Thoracic aorta (tissue), 2 donors: ENCODE measurements at regions not wholly inside any gene's neighbourhood (a gene's known extent, or its start where the extent isn't known, plus 50 kb on each side); places are given as distances from the start of the nearest gene placed in this dataset.
A peak's percentile ranks its signal among the peaks of the same experiment; 100 is the strongest.

Experiments used
- ATAC-seq: fragments of 150-250 bp; one replicate; pipeline ENCODE4 v1.8.0; 2017; ENCODE audit warnings: low read depth; ENCODE audit not compliant: insufficient number of reproducible peaks, low FRiP score
- DNase-seq: peaks from one replicate; pipeline ENCODE4 v3.0.0-alpha.2; 2020; ENCODE audit warnings: low spot score
- H3K27ac ChIP-seq, 2 donors: fragments of 200-600 bp; sonication (generic); 1 replicate in 1 of 2; 2 replicates in 1 of 2; pipeline ENCODE4 v1.5.1; 2016; ENCODE audit warnings: mild to moderate bottlenecking in 2 of 2, moderate library complexity in 2 of 2
- H3K27me3 ChIP-seq: fragments of 200-600 bp; sonication (generic); replicated peaks from 2 replicates; pipeline ENCODE4 v1.6.0; 2016; ENCODE audit warnings: mild to moderate bottlenecking; ENCODE audit not compliant: insufficient read depth
- H3K36me3 ChIP-seq: fragments of 200-600 bp; sonication (generic); one replicate; pipeline ENCODE4 v1.5.1; 2016
- H3K4me1 ChIP-seq, 2 donors: fragments of 200-600 bp; sonication (generic); 1 replicate in 1 of 2; 2 replicates in 1 of 2; pipeline versions ENCODE4 v1.5.1 to v1.6.0; 2016; ENCODE audit warnings: low read depth in 2 of 2, mild to moderate bottlenecking in 1 of 2; ENCODE audit not compliant: control insufficient read depth in 1 of 2
- H3K4me3 ChIP-seq: fragments of 200-600 bp; sonication (generic); 2 replicates; pipeline ENCODE4 v1.5.1; 2016; ENCODE audit warnings: mild to moderate bottlenecking
- H3K9me3 ChIP-seq: fragments of 200-600 bp; sonication (generic); 2 replicates; pipeline ENCODE4 v1.5.1; 2016
- CTCF ChIP-seq: fragments of 200-600 bp; sonication (generic); IDR thresholded peaks from one replicate; pipeline ENCODE4 v1.5.1; 2019; ENCODE audit warnings: antibody characterized with exemption

DNA sequence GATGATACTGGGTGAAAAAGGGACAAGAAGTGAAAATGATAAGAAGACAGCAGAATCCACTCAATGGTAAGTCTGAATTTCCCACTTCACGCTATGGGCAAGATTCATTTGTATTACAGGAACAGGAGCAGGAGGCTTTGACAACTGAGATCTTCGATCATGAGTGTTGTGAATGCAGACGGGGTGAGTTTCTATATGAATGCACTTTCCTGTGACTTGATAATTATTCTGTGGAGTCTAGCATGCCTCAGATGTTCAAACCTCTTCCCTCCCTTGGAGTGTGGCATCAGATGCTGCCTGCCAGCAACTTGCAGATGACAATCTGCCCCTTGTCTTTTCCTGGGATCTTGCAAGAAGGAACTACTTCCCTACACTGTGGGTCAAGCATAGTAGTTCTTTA lies 225.4 kb downstream of the HLX start:
- no peak overlapping the region for H3K27ac ChIP-seq
- TF ChIP-seq CTCF = no peak
- H3K9me3 ChIP-seq = no peaks in the 10 kb centered on the region
- ATAC-seq (no peak), DNase-seq (no peak)
- H3K4me3 ChIP-seq = no peak overlapping the region
- H3K36me3 ChIP-seq = no peaks in the 10 kb centered on the region
- H3K4me1 ChIP-seq = peaks cover 3 to 5% of the 10 kb centered on the region in 2 donors
- H3K27me3 ChIP-seq = no peaks in the 10 kb centered on the region

DNA sequence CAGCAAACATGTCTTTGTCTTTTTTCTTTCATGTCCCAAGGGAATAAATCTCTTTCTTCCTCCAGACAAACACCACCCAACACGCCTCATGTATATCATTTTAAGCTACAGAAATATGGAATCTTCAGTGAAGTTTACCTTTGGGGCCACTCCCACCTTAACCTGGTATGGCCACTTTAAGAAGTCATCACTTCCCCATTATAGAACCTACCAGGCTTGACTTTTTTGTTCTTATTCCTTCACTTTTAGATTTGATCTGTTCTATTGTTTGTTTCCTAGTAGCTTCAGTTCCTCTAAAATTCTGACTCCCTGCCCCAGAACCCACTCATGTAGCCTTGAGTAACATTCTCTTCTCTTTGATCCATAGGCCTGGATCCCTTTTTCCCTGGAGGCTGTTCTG lies 226.3 kb downstream of the HLX start:
- no peak for TF ChIP-seq CTCF
- Histone ChIP-seq H3K4me1 (peaks cover 0 to 5% of the 10 kb centered on the region in 2 donors), H3K4me3 (no peak overlapping the region), H3K9me3 (no peaks in the 10 kb centered on the region), H3K27ac (no peak overlapping the region), H3K36me3 (no peaks in the 10 kb centered on the region), H3K27me3 (no peaks in the 10 kb centered on the region)
- DNase-seq (no peak), ATAC-seq (no peak)

DNA sequence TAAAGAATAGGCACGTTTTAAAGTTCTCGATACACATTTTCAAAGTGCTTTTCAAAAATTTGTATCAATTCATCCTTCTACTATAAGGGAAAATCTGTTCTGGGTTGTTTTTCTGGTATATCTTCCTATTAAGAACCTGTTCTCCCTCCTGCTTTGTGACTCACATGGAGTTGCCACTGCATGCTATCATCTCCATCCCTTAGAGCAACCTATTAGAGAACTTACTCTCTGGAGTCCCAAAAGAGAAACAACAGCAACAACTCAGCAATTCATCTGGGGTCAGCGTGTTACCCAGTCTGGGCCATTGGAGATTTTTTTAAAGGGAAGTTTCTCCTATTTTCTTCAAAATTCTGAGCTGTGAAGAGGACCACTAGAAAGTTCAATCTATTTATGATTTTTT lies 227.4 kb downstream of the HLX start:
- Histone ChIP-seq H3K27ac (no peak overlapping the region), H3K9me3 (no peaks in the 10 kb centered on the region), H3K27me3 (no peaks in the 10 kb centered on the region), H3K4me3 (no peak overlapping the region), H3K36me3 (no peaks in the 10 kb centered on the region), H3K4me1 (no peaks in the 10 kb centered on the region)
- DNase-seq (no peak), ATAC-seq (no peak)
- no peak for TF ChIP-seq CTCF

- no peaks in the 10 kb centered on the region for H3K9me3 ChIP-seq
Observed at GRCh38 chr1:221109930-221110329, 230.7 kb downstream of the HLX start.

GRCh38 chr1:221117133-221117532 lies 237.9 kb downstream of the HLX start:
- H3K9me3 ChIP-seq = no peaks in the 10 kb centered on the region
- no peaks in the 10 kb centered on the region for H3K36me3 ChIP-seq
- H3K27me3 ChIP-seq = no peaks in the 10 kb centered on the region
- TF ChIP-seq CTCF = no peak
- ATAC-seq = no peak
- DNase-seq = no peak
- H3K4me1 ChIP-seq = peaks cover 19% of the 10 kb centered on the region in 2 donors
- H3K4me3 ChIP-seq = no peak overlapping the region
- H3K27ac ChIP-seq = peak overlapping the region in 1 of 2 donors; percentile 21

More at GRCh38 chr1:221109930-221110329, 230.7 kb downstream of the HLX start:
- H3K27me3 ChIP-seq = no peaks in the 10 kb centered on the region
- no peaks in the 10 kb centered on the region for H3K4me1 ChIP-seq
- H3K27ac ChIP-seq = no peak overlapping the region
- H3K4me3 ChIP-seq = no peak overlapping the region
- H3K36me3 ChIP-seq = no peaks in the 10 kb centered on the region
- ATAC-seq = no peak
- DNase-seq = no peak
- no peak for TF ChIP-seq CTCF
